ENCODE measurements at regions not wholly inside any gene's neighbourhood (a gene's known extent, or its start where the extent isn't known, plus 50 kb on each side); places are given as distances from the start of the nearest gene placed in this dataset.

DNA sequence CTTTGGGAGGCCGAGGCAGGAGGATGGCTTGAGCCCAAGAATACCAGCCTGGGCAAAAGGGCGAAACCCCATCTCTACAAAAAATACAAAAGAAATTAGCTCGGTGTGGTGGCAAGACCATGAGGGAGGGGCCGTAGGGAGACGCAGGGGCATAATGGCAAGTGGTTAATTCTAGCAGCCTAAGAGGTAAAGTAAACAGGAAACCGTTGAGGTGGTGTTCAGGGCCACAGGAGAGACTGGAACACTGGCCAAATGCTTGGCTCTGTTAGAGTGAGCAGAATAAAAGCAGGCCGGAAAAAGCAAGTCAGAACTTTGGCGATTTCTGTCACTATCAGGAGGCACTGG is 89.2 kb downstream of the RIPK4 start:
- H3K9me3 ChIP-seq: no peaks in the 10 kb centered on the region
- H3K36me3 ChIP-seq (replicated peaks in 1 of 2; ENCODE audit: insufficient read depth in 1 of 2, low read depth in 2 of 2): no peaks in the 10 kb centered on the region
- 32 to 33% methylated on average over 8 of the region's 8 CpGs for WGBS, 2 donors
- peak; percentile 39 to 72 (median 67) for DNase-seq
- H3K4me3 ChIP-seq: no peak overlapping the region
- TF ChIP-seq, protein P1, sequence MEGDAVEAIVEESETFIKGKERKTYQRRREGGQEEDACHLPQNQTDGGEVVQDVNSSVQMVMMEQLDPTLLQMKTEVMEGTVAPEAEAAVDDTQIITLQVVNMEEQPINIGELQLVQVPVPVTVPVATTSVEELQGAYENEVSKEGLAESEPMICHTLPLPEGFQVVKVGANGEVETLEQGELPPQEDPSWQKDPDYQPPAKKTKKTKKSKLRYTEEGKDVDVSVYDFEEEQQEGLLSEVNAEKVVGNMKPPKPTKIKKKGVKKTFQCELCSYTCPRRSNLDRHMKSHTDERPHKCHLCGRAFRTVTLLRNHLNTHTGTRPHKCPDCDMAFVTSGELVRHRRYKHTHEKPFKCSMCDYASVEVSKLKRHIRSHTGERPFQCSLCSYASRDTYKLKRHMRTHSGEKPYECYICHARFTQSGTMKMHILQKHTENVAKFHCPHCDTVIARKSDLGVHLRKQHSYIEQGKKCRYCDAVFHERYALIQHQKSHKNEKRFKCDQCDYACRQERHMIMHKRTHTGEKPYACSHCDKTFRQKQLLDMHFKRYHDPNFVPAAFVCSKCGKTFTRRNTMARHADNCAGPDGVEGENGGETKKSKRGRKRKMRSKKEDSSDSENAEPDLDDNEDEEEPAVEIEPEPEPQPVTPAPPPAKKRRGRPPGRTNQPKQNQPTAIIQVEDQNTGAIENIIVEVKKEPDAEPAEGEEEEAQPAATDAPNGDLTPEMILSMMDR (IDR thresholded peaks at IDR 0.05): no peak
- no peak for TF ChIP-seq POLR2A (IDR thresholded peaks at IDR 0.05)
- intact Hi-C loops (cut with DNase I): no loop called here
- peaks cover 64% of the 10 kb centered on the region for H3K4me1 ChIP-seq
- H3K27ac ChIP-seq: peak overlapping the region; percentile 96 to 100 (median 100)
- peak; percentile 24 for ATAC-seq
- no peaks in the 10 kb centered on the region for H3K27me3 ChIP-seq

DNA sequence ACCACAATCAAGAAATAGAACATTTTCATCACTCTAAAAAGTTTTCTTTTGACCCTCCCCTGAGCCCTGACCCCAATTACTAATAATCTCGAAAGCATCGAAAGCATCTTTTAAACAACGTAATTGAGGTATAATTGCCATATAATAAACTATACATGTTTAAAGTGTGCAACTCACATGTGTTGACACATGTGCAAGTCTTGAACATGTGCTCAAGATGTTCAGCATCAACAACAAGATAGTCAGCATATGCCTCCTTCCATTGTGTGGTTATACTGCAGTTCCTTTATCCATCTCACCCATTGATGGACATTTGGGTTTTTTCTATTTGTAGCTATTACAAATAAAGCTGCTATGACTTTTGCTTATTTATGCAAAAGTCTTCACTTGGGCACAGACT is 90.7 kb downstream of the RIPK4 start:
- H3K27me3 ChIP-seq: no peaks in the 10 kb centered on the region
- TF ChIP-seq POLR2A (IDR thresholded peaks at IDR 0.05): no peak
- TF ChIP-seq, protein P1 (IDR thresholded peaks at IDR 0.05): no peak
- peaks cover 54% of the 10 kb centered on the region for H3K4me1 ChIP-seq
- H3K27ac ChIP-seq: peak overlapping the region in 2 of 4 donors; percentile 5 to 100
- H3K9me3 ChIP-seq: no peaks in the 10 kb centered on the region
- no peak overlapping the region for H3K4me3 ChIP-seq
- no peaks in the 10 kb centered on the region for H3K36me3 ChIP-seq (replicated peaks in 1 of 2; ENCODE audit: insufficient read depth in 1 of 2, low read depth in 2 of 2)
- 94 to 98% methylated on average over 3 of the region's 3 CpGs for WGBS, 2 donors
- intact Hi-C loops (cut with DNase I): no loop called here
- DNase-seq: no peak
- ATAC-seq: no peak

DNA sequence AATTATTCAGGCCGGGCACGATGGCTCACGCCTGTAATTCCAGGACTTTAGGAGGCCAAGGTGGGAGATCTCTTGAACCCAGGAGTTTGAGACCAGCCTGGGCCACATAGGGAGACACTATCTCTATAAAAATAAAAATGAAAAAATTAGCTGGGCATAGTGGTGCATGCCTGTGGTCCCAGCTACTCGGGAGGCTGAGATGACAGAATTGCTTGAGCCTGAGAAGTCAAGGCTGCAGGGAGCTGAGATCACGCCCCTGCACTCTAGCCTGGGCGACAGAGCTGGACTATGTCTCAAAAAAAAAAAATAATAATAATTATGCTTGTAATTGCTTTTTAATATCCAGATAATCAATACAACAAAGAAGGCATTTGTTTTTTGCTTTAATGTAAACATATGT is 91.3 kb downstream of the RIPK4 start:
- 78 to 79% methylated on average over 6 of the region's 6 CpGs for WGBS, 2 donors
- peaks cover 48% of the 10 kb centered on the region for H3K4me1 ChIP-seq
- no peak overlapping the region for H3K4me3 ChIP-seq
- ATAC-seq (no peak), DNase-seq (no peak)
- intact Hi-C loops (cut with DNase I): no loop called here
- H3K9me3 ChIP-seq: no peaks in the 10 kb centered on the region
- no peak overlapping the region for H3K27ac ChIP-seq
- no peaks in the 10 kb centered on the region for H3K36me3 ChIP-seq (replicated peaks in 1 of 2; ENCODE audit: insufficient read depth in 1 of 2, low read depth in 2 of 2)
- no peak for TF ChIP-seq POLR2A (IDR thresholded peaks at IDR 0.05)
- TF ChIP-seq, protein P1 (IDR thresholded peaks at IDR 0.05): no peak
- no peaks in the 10 kb centered on the region for H3K27me3 ChIP-seq

DNA sequence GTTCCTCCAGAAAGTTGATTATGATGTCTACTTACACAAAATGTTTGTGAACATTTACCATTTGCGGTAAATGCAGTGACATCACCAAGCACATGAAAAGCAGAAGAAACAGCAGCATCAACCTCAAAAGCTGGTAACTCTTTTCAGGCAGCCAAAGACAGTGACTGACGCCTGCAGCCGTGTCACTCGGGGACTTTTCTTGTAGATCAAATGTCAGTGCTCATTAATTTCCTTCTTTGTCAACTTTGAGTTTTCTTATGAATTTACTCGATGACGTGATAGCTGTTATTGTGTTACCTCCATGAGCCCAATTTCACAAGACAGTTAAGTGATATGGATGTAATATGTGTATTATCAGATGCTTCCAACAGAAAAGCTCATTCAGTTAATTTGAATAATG is 92.5 kb downstream of the RIPK4 start:
- 66 to 75% methylated on average over 6 of the region's 6 CpGs for WGBS, 2 donors
- H3K9me3 ChIP-seq: no peaks in the 10 kb centered on the region
- TF ChIP-seq POLR2A (IDR thresholded peaks at IDR 0.05): no peak
- TF ChIP-seq, protein P1 (IDR thresholded peaks at IDR 0.05): no peak
- H3K4me1 ChIP-seq: peaks cover 36% of the 10 kb centered on the region
- DNase-seq (no peak), ATAC-seq (no peak)
- H3K27me3 ChIP-seq: no peaks in the 10 kb centered on the region
- H3K4me3 ChIP-seq: no peak overlapping the region
- intact Hi-C loops (cut with DNase I): no loop called here
- H3K27ac ChIP-seq: peak overlapping the region; percentile 72 to 83 (median 82)
- no peaks in the 10 kb centered on the region for H3K36me3 ChIP-seq (replicated peaks in 1 of 2; ENCODE audit: insufficient read depth in 1 of 2, low read depth in 2 of 2)

DNA sequence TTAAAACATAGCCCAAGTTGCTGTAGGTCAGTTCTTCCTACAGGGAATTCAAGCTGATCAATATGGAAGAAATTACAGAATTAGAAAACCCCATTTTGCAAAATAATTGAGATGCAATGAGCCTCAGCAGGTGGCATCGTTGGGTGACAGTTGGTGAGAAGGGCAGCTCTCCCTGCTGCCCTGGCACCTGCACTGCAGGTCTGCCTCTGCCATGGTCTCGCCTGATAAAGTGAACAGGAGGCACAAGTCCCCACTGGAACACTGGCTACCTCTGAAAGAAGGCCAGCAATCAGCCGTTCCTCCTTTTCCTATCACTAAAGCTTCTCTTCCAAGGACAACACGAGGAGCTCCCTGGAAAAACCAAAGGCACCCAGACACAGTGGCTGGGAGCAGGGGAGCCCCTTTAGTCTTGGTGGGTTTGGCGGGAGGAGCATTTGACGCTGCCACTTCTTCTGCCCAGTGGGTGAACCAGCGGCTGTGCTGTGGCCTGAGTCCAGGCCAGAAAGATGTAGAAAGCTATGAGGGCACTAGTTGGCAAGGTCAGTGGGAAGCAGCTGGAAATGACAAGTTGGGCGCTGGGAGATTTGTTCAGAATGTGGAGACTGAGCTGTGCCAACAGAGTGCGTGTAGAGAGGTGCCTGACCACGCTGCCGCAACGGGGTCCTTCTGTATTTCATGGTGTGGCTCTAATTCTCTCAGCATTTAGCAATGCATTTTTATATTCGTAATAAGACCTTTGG is 93.1 kb downstream of the RIPK4 start:
- ATAC-seq (peak; percentile 45), DNase-seq (peak; percentile 77 to 91 (median 88))
- Histone ChIP-seq H3K36me3 (replicated peaks in 1 of 2; ENCODE audit: insufficient read depth in 1 of 2, low read depth in 2 of 2) (no peaks in the 10 kb centered on the region), H3K4me3 (no peak overlapping the region), H3K9me3 (no peaks in the 10 kb centered on the region), H3K27ac (peak overlapping the region; percentile 72 to 83 (median 82)), H3K4me1 (peaks cover 30% of the 10 kb centered on the region), H3K27me3 (no peaks in the 10 kb centered on the region)
- 21 to 28% methylated on average over 13 of the region's 13 CpGs for WGBS, 2 donors
- intact Hi-C loops (cut with DNase I): no loop called here
- TF ChIP-seq, protein P1 (IDR thresholded peaks at IDR 0.05): peak in 4 of 7 experiments; percentile 11 to 45 (median 35)
- TF ChIP-seq POLR2A (IDR thresholded peaks at IDR 0.05): peak in 2 of 3 donors; percentile 11 to 30
